ENCODE measurements at regions not wholly inside any gene's neighbourhood (a gene's known extent, or its start where the extent isn't known, plus 50 kb on each side); places are given as distances from the start of the nearest gene placed in this dataset.

DNA sequence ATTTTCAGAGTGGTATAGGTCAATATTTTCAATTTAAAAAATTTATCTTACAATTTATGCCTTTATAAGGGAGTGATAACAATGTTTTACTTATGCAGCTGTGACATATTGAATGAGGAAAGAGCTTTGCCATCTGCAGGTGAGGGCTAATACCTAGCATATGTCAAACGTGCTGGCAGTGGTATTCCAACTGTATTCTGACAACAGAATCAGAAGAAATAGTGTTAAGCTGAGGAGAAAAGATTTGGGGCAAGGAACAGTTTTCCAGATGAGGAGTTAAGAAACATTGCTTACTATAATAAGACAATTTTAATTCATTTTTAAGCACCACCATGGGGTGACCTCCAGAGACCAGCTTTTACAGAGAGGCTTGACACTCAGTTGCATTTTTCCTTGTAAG is 267.8 kb upstream of the ZNF608 start:
- H3K27ac ChIP-seq (ENCODE audit: extremely low read length, insufficient read depth, low read length) = no peak overlapping the region
- BruUV-seq (replicated peaks) = no TSS peak
- TF ChIP-seq, protein P1, sequence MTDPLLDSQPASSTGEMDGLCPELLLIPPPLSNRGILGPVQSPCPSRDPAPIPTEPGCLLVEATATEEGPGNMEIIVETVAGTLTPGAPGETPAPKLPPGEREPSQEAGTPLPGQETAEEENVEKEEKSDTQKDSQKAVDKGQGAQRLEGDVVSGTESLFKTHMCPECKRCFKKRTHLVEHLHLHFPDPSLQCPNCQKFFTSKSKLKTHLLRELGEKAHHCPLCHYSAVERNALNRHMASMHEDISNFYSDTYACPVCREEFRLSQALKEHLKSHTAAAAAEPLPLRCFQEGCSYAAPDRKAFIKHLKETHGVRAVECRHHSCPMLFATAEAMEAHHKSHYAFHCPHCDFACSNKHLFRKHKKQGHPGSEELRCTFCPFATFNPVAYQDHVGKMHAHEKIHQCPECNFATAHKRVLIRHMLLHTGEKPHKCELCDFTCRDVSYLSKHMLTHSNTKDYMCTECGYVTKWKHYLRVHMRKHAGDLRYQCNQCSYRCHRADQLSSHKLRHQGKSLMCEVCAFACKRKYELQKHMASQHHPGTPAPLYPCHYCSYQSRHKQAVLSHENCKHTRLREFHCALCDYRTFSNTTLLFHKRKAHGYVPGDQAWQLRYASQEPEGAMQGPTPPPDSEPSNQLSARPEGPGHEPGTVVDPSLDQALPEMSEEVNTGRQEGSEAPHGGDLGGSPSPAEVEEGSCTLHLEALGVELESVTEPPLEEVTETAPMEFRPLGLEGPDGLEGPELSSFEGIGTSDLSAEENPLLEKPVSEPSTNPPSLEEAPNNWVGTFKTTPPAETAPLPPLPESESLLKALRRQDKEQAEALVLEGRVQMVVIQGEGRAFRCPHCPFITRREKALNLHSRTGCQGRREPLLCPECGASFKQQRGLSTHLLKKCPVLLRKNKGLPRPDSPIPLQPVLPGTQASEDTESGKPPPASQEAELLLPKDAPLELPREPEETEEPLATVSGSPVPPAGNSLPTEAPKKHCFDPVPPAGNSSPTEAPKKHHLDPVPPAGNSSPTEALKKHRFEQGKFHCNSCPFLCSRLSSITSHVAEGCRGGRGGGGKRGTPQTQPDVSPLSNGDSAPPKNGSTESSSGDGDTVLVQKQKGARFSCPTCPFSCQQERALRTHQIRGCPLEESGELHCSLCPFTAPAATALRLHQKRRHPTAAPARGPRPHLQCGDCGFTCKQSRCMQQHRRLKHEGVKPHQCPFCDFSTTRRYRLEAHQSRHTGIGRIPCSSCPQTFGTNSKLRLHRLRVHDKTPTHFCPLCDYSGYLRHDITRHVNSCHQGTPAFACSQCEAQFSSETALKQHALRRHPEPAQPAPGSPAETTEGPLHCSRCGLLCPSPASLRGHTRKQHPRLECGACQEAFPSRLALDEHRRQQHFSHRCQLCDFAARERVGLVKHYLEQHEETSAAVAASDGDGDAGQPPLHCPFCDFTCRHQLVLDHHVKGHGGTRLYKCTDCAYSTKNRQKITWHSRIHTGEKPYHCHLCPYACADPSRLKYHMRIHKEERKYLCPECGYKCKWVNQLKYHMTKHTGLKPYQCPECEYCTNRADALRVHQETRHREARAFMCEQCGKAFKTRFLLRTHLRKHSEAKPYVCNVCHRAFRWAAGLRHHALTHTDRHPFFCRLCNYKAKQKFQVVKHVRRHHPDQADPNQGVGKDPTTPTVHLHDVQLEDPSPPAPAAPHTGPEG (CRISPR knock-in tag; IDR thresholded peaks at IDR 0.05) = no peak
- TF ChIP-seq ZNF225 (CRISPR knock-in tag; IDR thresholded peaks at IDR 0.05) (no peak), ZNF20 (CRISPR knock-in tag; IDR thresholded peaks at IDR 0.05) (no peak), ZNF296 (CRISPR knock-in tag; conservative IDR thresholded peaks at IDR 0.05) (no peak)
- TF ChIP-seq, protein P2, sequence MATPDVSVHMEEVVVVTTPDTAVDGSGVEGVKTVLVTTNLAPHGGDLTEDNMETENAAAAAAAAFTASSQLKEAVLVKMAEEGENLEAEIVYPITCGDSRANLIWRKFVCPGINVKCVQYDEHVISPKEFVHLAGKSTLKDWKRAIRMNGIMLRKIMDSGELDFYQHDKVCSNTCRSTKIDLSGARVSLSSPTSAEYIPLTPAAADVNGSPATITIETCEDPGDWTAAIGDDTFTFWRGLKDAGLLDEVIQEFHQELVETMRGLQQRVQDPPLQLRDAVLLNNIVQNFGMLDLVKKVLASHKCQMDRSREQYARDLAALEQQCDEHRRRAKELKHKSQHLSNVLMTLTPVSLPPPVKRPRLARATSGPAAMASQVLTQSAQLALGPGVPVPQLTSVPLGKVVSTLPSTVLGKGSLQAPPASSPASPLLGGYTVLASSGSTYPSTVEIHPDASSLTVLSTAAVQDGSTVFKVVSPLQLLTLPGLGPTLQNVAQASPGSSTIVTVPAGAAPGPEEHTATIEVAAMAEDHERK (CRISPR knock-in tag; IDR thresholded peaks at IDR 0.05; ENCODE audit: low read depth) = no peak
- H3K4me2 ChIP-seq (ENCODE audit: low read depth, low read length) = no peak overlapping the region
- no peaks in the 10 kb centered on the region for H3K27me3 ChIP-seq (ENCODE audit: control insufficient read depth in 1 of 2, insufficient read depth in 2 of 2, low read length in 2 of 2)
- CTCF ChIA-PET (ENCODE audit: low intra/inter-chr PET ratio, low total read pairs) = no interaction called here
- ATAC-seq (no peak), FAIRE-seq (no peak), DNase-seq (ENCODE audit: low spot score) (no peak)
- H3K36me3 ChIP-seq (replicated peaks in 1 of 2; ENCODE audit: control insufficient read depth in 1 of 2, insufficient read depth in 2 of 2, low read length in 2 of 2) = no peaks in the 10 kb centered on the region
- no peaks in the 10 kb centered on the region for H3K9me3 ChIP-seq (ENCODE audit: low read length)
- H2AFZ ChIP-seq (ENCODE audit: low read length) = no peak overlapping the region
- in situ Hi-C loops (cut with HindIII; ENCODE audit: extremely low pct_ligation_motif_present, low pct_unique_long_range_greater_than_20kb) = no loop called here
- H3K79me2 ChIP-seq (ENCODE audit: insufficient read depth, low read length) = no peaks in the 10 kb centered on the region
- H4K20me1 ChIP-seq (ENCODE audit: insufficient read depth, low read length) = no peaks in the 10 kb centered on the region
- H3K4me1 ChIP-seq (ENCODE audit: insufficient read depth, low read length) = peaks cover 35% of the 10 kb centered on the region
- 0% methylated on average over 1 of the region's 1 CpG for WGBS (ENCODE audit: low lambda C conversion rate)
- H3K9ac ChIP-seq (ENCODE audit: insufficient read depth, low read depth, low read length) = no peak overlapping the region
- POLR2A ChIA-PET = no interaction called here
- no peak overlapping the region for H3K4me3 ChIP-seq (replicated peaks in 1 of 3; ENCODE audit: insufficient read depth in 1 of 3, low read depth in 2 of 3, low read length in 3 of 3)
- intact Hi-C loops (cut with micrococcal nuclease; ENCODE audit: unreplicated experiment) = no loop called here

Data from HepG2 (cell line).